HepG2 (cell line): ENCODE measurements at regions not wholly inside any gene's neighbourhood (a gene's known extent, or its start where the extent isn't known, plus 50 kb on each side); places are given as distances from the start of the nearest gene placed in this dataset.

Experiments
- ATF2 ChIP-seq: sonication (generic); formaldehyde crosslinking; IDR thresholded peaks from 2 replicates; pipeline ENCODE4 v1.4.0; 2020; ENCODE audit warnings: missing genetic modification reagents
- EZH2 ChIP-seq: conservative IDR thresholded peaks from 2 replicates; pipeline ENCODE4 v1.6.1; 2012; ENCODE audit warnings: mild to moderate bottlenecking, low read depth, low read length, moderate library complexity
- ZBTB49 ChIP-seq: sonication (generic); formaldehyde crosslinking; IDR thresholded peaks from 2 replicates; pipeline ENCODE4 v1.4.0; 2020; ENCODE audit warnings: missing genetic modification reagents, borderline replicate concordance

- TF ChIP-seq ATF2 (no peak), ZBTB49 (CRISPR knock-in tag) (no peak), EZH2 (no peak)
Measured at GRCh38 chr11:86179646-86180064, 64.9 kb upstream of the EED start.
